ENCODE measurements at regions not wholly inside any gene's neighbourhood (a gene's known extent, or its start where the extent isn't known, plus 50 kb on each side); places are given as distances from the start of the nearest gene placed in this dataset.
"Not testable (repeated sequence)": the region's sequence is repeated elsewhere in the genome, so short reads cannot be mapped to it uniquely, and the experiment has no call there.

GRCh38 chr4:64829749-64830148 is 420.5 kb upstream of the TECRL start:
- no peak for ATAC-seq

GRCh38 chr4:64824591-64824990 is 415.3 kb upstream of the TECRL start:
- ATAC-seq: no peak
- no peak for DNase-seq (ENCODE audit: low spot score)

More at GRCh38 chr4:64829749-64830148, 420.5 kb upstream of the TECRL start:
- no peak for DNase-seq (ENCODE audit: low spot score)

DNA sequence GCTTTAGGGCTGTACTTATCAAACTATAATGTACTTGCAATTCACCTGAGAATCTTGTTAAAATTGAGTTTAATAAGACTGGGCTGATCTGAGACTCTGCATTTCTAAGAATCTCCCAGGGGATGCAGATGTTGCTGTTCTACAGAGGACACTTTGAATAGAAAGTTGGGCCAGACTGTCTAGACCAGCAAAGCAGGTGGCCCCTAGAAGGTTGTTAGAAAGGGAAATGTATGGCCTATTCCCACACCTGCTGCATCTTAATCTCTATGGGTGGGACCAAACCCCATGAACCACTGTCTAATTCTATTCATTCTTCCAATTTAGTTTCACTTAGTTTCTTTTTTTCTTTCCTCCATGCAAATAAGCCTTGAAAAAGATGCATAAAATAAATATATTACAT is 413.2 kb upstream of the TECRL start:
- ATAC-seq: no peak
- no peak for DNase-seq (ENCODE audit: low spot score)

DNA sequence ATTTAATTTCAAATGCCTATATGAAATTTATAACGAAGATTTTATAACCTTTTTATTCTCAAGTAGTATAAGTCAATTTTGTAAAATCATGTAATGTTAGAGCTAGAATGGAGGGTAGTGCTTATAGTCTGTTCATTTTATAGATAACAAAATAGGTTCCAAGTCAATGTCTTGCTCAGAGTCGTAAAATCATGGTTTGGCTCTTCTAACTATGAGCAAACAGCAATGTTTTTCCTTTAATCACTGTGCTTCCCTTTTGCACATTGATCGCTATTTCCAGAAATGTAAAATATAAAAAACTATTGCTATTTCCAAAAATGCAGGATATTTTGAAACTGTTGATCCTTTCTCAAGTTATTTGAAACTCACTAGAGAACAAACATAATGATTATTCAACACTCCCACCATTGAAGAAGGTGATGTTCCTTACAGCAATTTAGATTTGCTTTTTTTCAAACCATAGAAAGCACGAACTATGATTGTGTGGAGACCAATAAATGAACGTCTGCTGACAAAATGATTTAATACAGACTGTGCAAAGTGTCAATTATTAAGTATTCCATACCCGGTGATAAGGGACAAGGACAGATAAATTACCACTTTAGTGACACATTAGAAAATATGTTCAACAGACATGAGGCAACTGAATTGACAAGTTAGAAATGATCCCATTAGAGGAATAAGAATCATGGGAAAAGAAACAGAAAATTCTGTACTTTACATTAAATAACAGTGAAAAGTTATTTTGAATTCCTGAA is 412.1 kb upstream of the TECRL start:
- DNase-seq (ENCODE audit: low spot score): no peak
- no peak for ATAC-seq

GRCh38 chr4:64814616-64815015 is 405.4 kb upstream of the TECRL start:
- no peak for ATAC-seq
- DNase-seq (ENCODE audit: low spot score): no peak

DNA sequence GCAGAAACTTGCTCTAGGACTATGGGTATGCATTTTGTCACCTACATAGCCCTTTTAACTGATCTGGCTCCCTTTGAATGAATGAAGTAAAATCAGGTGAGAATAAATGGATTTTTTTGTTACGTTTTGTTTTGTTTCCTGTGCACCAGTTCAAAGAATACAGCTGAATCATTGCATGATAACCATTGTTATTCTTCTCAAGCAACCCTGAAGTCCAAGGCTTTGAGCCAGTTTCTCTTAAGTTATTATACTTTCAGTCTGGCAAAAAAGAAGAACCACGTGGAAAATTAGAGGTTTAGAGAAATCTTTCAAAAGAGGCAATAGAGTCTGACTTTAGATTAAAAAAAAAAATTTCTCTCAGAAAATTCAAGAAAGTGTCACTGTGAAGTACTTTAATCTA is 398.6 kb upstream of the TECRL start:
- ATAC-seq (no peak), DNase-seq (ENCODE audit: low spot score) (no peak)

GRCh38 chr4:64799751-64800150 is 390.5 kb upstream of the TECRL start:
- ATAC-seq: no peak
- DNase-seq (ENCODE audit: low spot score): no peak

DNA sequence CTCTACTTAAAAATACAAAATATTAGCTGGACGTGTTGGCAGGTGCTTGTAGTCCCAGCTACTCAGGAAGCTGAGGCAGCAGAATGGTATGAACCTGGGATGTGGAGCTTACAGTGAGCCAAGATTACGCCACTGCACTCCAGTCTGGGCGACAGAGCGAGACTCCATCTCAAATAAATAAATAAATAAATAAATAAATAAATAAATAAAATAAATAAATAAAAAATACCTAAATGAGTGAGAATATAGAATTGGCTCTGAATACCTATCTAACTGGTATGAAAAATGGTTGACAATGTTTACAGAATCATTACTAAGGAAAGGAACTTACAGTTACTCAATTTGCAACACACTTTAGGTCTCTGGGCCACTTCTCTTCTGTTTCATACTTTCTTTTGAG is 389.6 kb upstream of the TECRL start:
- not testable (repeated sequence) for ATAC-seq; DNase-seq (ENCODE audit: low spot score)

DNA sequence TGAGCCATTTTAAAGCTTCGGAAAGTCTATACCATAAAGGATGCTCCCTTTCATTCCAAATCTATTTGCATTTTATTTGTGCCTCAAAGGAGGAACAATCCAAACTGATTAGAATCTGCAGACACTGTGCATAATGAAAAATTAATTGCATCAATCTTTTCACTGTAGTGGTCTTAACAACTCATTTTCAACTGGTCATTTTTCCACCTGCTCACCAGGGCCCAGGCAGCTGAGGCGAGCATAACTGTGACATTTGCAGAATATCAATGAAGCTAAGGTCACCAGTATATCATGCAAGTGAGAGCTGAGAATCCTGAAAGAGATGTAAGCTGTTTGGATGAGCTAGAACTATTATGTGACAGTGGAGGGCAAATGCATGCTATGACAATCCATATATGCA is 387.3 kb upstream of the TECRL start:
- DNase-seq (ENCODE audit: low spot score) (no peak), ATAC-seq (no peak)

DNA sequence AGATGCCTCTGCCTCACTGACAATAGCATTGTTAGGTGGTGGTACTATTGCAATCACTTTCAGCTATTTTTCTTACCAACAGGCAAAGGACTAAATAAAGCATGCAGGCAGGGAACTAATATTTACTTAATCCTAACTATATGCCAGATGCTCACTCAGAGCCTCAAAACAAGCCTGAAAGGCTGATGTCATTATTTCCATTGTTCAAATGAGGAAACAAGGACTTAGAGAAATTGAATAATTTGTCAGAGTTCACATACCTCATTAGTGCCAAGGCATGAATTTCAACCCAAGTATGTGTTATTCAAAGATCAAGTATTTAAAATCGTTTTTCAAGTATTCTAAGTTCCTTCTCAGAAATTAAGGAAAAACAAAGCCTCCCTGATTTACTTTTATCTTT is 374.9 kb upstream of the TECRL start:
- no peak for DNase-seq (ENCODE audit: low spot score)

DNA sequence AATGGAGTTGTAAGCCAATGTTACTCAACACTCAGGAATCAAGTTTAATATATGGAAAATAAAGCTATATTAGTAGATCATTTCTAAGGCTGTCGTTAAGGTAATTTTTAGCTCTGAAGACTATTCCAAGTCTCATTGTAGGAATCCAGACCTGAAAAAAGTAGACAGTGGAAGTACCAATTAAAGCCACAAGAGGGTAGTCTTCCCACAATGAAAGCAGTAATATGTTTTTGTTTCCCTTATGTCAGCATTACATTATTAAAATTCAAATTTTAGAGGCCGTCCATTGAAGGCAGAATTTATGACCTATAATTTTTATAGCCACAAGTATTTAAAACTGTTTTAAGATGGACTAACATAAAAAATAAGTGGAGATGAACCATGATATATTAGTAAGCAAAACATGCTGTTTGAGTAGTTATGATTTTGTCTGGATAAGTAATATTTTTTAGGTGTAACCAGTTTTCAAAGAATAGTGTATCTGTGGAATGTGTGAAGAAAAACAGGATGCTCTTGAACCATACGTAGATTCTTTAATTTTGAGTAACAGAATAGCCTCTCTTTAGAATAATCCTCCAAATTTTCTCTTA is 372.6 kb upstream of the TECRL start:
- DNase-seq (ENCODE audit: low spot score): no peak
- peak; percentile 69 for ATAC-seq

More for the DNA sequence above, 374.9 kb upstream of the TECRL start:
- ATAC-seq: no peak

- no peak for ATAC-seq
- DNase-seq (ENCODE audit: low spot score): no peak
Measured at GRCh38 chr4:64780664-64781063, 371.4 kb upstream of the TECRL start.

DNA sequence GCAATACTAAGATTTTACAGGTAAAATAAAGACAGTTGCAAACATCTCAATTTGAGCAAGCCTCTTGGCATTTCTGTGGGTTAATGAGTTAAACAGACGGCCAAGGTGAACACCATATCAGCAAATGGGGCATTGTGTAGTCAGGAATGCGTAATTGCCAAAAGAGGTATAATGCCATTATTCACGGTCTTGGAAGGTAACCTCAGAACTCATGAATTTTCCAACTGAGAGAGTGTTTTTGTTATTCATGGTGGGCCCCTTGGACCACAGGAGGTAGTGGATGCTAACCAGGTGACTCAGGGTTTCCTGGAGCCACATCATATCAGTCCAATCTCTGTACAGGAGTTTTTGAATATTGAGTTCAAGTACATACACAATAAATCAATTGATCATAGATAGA is 368.0 kb upstream of the TECRL start:
- DNase-seq (ENCODE audit: low spot score): no peak

GRCh38 chr4:64776820-64777219 is 367.6 kb upstream of the TECRL start:
- DNase-seq (ENCODE audit: low spot score) (no peak), ATAC-seq (no peak)

More for the DNA sequence above, 368.0 kb upstream of the TECRL start:
- ATAC-seq: no peak

- DNase-seq (ENCODE audit: low spot score): no peak
- ATAC-seq: no peak
Measured at GRCh38 chr4:64774626-64775025, 365.4 kb upstream of the TECRL start.

GRCh38 chr4:64771149-64771548 is 361.9 kb upstream of the TECRL start:
- DNase-seq (ENCODE audit: low spot score) (no peak), ATAC-seq (no peak)

DNA sequence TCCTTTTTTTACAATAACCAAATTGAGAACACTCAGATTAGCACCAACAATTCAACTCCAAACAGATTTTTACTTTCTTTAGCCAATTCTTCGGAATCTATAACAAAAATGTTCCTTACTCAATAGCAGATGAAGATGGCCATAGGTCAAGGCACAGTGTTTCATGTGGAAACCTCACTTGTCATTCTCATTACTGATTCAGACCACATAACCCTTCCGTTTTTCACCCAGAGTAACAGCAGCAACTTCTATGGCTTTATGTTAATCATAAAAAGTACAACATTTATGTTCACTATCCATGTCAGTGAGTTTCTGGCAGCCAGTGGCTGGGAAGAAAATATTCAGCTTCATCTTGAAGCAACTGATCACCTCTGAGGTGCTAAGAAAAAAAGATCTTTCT is 358.3 kb upstream of the TECRL start:
- ATAC-seq (no peak), DNase-seq (ENCODE audit: low spot score) (no peak)

DNA sequence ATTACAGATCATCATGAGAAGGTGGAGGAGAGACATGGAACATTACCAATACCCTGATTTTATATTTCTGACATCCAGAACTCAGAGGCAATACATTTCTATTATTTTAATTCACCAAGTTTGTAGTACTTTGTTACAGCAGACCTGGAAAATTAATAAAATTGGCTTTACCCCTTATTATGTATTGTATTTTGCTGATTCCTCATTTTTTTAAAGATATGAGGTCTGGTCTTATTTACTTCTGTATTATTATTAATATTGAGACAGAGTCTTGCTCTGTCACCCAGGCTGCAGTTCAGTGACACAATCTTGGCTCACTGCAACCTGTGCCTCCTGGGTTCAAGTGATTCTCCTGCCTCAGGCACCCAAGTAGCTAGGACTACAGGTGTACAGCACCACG is 357.3 kb upstream of the TECRL start:
- no peak for DNase-seq (ENCODE audit: low spot score)
- ATAC-seq: no peak

- DNase-seq (ENCODE audit: low spot score) (no peak), ATAC-seq (no peak)
Measured at GRCh38 chr4:64756016-64756415, 346.8 kb upstream of the TECRL start.

- DNase-seq (ENCODE audit: low spot score) (no peak), ATAC-seq (no peak)
Measured at GRCh38 chr4:64747919-64748715, 338.9 kb upstream of the TECRL start.

DNA sequence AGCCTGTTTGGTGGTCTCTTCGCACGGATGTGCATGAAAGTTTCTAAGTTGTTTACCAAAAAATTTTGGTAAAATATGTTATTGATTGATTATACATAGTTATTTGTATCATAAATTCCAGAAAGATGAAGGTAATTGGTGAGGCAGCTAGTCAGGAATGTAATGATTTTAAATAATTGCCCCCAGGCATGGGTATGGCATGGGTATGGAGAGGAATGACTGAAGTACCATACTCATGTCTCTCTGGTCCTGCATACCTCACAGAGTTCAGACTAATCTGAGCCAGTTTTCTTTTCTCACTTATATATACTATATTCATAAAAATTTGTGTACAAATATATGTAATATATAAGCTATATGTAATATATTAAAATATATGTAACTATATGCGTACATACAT is 329.0 kb upstream of the TECRL start:
- no peak for ATAC-seq

GRCh38 chr4:64737854-64738138 is 328.5 kb upstream of the TECRL start:
- not testable (repeated sequence) for ATAC-seq; DNase-seq (ENCODE audit: low spot score)

More for the DNA sequence above, 329.0 kb upstream of the TECRL start:
- DNase-seq (ENCODE audit: low spot score): no peak
